ENCODE measurements at regions not wholly inside any gene's neighbourhood (a gene's known extent, or its start where the extent isn't known, plus 50 kb on each side); places are given as distances from the start of the nearest gene placed in this dataset.

DNA sequence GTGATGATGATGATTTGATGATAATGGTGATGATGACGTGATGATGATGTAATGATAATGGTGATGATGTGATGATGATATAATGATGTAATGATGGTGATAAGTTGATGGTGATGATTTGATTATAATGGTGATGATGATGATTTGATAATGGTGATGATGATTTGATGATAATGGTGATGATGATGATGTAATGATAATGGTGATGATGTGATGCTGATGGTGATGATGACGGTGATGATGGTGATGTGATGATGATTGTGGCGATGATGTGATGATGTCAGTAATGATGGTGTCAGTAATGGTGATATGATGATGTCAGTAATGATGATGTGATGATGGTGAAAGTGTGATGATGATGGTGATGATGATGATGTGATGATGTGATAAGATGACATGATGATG, 613.4 kb downstream of the AACS start:
- DNase-seq (ENCODE audit: low spot score), result no peak

DNA sequence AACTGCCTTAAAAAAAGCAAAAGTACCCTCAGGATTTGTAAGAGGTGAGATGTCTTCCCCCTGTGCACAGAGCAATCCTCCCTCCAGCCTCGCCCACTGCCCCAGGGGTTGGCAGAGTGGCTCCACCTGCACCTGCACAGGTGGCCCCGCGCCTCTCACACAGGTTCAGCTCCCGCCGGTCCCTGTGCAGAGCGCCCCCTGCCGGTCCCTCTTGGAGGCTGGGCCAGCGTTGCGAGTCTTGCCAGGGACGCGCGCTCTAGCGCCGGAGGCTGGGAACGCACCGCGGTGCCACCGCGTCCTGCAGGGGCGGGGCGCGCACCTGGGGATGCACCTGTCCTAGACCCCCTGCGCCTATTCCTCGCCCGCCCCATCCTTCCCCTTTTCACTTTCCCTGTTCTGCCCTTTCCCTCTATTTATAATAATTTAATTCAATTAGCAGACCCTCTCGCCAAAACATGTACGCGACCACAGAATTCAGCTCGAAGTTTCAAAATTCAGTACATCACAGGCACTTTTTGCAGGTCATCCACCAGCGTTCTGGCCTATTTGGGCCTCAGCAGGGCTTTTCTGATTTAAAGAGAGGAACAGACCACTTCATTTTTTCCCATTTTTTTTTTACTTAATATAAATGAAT, 618.6 kb downstream of the AACS start:
- DNase-seq (ENCODE audit: low spot score), result no peak

DNA sequence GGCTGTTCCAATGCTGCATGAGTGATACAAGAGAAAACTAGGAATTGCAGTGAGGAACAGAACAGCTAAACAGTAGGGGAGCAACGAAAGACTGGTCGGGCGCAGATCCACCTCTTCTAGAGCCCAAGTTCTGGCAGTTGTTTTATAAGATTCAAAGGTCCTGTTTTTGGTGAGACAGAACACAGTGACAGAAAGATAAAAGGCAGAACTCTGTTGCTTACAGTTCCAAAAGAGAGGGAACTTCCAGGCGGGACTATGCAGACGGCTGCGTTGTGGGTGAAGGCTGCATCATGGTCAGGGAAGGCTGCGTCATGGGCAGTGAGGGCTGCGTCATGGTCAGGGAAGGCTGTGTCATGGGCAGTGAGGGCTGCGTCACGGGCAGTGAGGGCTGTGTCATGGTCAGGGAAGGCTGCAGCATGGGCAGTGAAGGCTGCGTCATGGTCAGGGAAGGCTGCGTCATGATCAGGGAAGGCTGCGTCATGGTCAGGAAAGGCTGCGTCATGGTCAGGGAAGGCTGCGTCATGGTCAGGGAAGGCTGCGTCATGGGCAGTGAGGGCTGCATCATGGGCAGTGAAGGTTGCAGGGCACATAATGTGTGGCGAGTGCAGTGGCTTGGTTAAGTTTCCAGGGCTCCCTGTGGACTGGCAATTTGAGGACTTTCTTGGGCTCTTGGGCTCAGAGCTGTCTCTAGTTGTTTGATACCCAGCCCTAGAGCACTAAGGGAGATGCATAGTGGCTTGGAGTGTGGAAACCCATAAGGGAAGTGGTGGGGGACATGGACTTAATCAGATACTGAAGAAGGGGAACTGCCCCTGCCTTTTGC, 619.9 kb downstream of the AACS start:
- DNase-seq (ENCODE audit: low spot score), result no peak

DNA sequence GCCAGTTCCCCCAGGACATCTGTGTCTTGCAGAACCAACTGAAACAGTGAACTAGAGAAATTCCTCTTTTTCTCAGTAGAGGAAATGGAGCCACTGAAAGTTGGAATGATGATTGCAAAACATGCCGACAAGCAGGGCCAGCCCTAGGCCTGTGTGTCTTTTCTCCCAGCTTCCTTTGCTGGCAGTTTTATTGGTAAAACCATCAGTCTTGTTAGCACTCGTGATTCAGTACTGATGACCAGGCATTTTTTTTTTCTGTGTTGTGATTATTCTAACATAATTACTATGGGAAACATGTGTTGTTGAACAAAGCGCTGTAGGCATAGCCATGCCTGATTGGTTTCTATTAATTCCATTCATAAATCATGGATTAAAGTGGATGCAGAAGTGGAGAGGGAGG, 620.7 kb downstream of the AACS start:
- DNase-seq (ENCODE audit: low spot score), result no peak

DNA sequence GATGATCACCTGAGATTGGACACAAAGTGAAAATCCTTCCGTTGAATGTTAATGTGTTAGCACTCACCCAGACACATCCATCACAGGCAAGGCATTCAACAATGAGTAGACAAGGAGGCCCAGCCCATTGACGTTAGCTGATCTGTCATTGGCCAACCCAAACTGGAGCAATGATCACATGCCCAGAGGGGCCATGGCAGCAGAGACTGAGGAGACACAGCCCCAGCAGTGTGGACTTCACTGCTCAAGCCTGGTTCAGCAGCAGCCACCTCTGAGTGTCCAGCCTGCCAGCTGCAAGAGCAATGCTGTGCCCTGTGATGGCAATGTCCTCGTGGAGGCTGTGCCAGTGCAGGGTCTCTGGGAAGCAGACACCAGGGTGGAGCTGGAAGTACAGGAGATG, 622.2 kb downstream of the AACS start:
- no peak for DNase-seq (ENCODE audit: low spot score)

DNA sequence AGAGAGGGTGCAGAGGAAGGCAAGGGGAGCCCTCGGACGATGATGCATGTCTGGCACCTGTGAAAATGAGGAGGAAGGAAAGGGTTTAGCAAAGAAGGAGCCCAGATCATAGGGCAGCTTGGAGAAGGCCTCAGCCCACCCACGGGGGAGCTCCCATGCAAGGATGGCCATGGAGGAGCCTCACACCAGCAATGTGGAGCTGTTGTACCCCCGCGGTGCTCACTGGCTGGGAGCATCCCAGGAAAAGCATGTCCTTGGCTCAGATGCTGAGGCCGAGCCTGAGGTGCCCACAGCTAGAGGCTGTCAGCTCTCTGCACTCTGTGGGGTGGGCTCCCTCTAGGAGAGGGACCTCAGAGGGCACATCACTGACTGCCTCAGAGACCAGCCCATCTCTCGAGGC, 622.6 kb downstream of the AACS start:
- no peak for DNase-seq (ENCODE audit: low spot score)

DNA sequence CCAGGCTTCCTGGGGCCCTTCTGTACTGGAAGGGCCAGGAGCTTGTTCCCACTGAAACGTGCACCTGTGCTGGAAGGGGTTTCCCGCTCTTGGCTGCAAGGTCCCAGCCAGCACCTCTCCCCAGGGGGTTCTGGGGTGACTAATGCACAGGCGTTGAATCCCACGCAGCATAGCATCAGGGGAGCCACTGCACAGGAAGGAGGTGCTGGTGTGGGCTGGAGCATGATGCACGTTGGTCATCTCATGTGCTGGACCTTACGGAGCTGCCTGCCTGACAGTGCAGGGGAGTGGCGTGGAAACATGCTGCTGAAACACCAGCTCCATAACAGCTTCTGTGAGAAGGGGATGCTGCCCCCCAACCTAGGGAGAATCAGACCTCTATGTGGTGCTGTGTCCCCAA, 623.0 kb downstream of the AACS start:
- no peak for DNase-seq (ENCODE audit: low spot score)

DNA sequence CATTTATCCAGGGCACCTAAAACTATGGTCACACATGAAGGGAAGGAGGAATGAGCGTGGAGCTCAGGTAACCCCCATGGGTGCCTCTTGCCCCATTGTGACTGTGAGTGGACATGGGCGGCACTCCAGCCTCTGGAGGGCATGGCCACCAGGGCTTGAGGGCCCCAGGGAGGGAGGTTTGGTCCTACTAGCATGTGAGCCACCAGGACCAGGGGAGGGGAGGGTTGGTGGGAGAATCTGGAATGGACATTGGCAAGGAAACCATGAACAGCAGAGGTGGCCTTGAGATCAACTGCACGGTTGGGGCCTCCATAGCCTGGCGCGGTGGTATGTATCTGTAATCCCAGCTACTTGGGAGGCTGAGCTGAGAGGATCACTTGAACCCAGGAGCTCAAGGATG, 623.6 kb downstream of the AACS start:
- DNase-seq (ENCODE audit: low spot score), result no peak

DNA sequence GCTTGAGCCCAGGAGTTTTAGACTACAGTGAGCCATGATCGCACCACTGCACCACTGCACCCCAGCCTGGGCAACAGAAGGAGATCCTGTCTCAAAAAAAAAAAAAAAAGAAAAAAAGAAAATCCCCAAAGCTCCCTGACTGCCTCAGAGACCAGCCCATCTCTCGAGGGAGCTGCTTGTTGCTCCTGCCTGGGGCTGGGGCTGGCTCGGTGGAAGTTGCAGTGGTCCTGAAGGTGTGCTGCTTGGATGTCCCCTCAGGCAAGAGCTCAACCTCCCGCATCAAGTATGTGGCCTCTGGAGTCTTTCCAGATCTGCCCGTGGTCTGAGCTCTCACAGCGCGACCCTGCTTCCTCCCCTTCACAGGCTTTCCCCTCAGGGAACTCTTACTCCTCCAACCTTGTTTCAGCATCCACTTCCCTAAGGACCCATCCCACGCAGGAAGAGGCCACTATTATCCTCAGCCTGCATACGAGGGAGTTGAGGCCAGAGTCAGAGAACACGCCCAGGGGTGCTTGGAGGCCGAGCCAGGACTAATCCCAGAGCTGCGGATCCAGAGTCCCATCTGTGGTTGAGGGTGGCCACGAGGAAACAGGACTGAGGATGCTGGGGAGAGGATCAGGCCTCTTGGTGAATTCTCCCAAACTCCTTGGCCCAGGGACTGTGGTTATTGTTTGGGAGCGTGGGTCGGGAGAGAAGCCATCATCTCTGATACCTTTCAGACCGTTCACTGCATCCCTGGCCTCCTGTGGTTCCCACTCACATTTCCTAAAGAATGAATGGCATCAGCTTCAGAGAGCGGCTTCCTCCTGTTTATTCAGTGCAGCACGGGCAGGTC, 624.6 kb downstream of the AACS start:
- DNase-seq (ENCODE audit: low spot score), result no peak

DNA sequence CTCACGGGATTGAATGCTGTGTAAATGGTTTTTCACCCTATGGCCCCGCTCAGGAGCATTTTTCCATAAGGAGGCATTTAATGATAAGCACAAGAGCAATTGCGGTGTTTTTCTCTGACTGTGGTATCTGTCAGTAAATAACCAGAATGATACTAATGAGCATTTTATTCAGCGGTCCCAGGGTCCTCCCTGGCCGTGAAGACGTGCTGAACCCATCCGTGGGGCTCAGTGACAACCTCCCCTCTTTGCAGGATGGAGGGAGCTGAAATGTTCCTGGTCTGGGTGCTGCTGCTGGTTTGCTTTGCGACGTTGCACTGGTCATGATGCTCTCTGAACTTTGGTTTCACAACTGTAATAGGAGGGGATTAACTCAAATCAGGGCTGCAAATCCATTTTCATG, 625.6 kb downstream of the AACS start:
- DNase-seq (ENCODE audit: low spot score), result no peak

DNA sequence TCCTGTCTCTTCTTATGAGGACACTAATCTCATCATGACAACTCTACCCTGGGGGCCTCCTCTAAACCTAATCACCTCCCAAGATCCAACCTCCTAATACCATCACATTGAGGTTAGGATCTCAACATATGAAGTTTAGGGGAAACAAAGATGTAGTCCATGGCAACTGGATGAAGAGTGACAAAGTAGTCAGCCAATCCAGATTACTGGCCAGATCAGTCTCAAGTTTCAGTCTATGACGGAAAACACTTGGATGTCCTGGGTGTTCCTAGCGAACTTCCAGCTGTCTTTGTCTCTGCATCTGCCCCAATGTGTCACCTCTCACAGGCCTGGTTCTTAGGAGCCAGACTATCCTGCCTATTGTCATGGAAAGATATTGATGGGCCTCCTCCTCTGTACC, 630.8 kb downstream of the AACS start:
- no peak for DNase-seq (ENCODE audit: low spot score)

DNA sequence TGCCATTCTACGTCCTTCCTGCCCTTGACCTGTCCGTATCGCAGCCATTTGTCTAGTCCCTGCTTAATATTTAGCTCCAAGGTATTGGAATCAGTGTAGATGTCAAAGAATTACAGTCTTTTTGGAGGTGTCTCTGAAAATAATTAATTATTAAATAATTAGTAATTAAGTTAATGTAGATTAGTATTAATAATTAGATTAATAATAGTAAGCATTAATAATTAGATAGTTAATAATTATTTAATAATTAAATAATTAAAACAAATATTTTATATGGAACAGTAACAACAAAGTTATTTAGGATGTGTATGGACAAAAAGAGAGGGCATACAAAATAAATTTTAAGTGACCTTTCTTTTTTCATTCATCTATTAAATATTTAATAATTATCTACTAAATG, 639.6 kb downstream of the AACS start:
- no peak for DNase-seq (ENCODE audit: low spot score)

DNA sequence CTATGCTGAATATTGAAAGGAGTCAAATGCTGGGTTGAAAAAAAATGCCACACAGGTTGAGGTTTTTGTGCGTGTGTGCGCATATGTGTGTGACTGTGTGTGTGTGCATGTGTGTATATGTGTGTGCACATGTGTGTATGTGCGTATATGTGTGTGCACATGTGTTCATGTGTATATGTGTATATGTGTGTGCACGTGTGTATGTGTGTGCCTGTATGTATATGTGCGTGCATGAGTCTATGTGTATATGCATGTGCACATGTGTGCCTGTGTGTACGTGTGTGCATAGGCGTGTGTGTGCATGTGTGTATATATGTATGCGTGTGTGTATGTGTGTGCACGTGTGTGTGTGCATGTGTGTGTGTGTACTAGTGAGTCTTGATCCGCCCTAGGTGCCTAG, 655.7 kb downstream of the AACS start:
- DNase-seq (ENCODE audit: low spot score), result no peak

DNA sequence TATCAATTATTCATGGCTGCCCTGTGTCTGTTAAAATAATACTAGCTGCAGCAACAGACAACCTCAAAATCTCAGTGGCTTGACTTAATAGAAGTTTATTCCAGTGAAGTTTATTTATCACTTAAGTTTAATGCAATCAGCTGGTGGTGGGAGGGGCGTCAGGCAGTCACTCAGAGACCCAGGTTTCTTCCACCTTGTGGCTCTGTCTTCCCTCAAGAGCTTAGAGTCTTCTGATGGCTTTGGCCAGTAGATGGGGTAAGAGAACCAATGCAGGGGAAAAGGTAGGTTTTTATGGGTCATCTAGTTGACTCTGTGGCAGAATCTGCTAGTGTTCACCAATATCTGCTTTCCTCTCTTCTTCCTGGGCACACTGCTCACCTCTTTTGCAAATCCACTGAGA, 668.9 kb downstream of the AACS start:
- no peak for DNase-seq (ENCODE audit: low spot score)

DNA sequence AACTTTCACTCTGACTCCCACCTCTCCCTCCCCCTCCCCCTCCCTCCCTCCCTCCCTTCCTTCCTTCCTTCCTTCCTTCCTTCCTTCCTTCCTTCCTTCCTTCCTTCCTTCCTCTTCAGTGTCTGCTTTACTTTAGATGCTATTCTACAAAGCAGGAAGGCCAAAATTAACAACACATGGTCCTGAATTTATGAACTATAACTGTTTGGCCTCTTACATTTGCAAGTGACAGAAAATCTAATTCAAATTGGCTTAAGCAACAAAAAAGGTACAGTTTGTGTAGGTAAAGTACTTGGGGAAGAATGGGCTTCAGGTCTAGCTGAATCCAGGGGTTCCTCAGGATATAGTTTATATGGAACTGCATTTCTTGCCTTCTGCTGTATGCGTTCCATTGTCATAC, 673.0 kb downstream of the AACS start:
- no peak for DNase-seq (ENCODE audit: low spot score)

DNA sequence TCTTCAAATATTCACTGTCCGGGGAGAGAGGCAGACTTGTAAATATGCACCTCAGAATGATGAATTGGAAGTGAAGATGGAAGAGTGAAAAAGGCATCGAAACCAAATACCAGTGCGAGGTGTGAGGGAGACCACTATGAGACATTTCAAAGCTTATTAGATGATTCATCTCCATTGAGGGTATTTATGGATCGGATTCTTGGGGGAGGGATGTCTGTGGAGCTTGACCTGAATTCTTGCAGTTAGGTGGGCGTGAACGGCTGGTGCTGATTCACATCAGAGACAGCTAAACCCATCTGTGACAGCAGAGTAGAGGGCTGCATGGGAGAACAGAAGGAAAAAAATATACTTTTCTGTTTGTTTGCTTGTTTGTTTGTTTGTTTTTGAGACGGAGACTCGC, 677.2 kb downstream of the AACS start:
- DNase-seq (ENCODE audit: low spot score), result no peak

DNA sequence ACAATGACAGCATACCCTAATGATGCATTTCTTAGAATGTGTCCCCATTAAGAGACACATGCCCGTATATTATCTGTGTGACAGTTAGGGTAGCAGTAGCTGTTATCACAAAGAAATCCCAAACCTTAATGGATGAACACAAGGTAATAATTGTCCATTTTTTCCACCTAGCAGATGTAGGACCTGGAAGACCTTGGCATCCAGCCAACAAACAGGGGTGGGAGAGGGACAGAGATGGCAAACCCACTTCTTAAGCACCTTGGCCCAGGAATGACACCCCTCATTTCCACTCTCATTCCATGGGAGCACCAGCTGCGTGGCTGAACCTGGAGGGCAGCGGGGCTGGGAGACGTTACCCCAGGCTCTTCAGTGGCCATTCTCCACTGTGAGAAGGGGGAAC, 679.0 kb downstream of the AACS start:
- DNase-seq (ENCODE audit: low spot score), result no peak

DNA sequence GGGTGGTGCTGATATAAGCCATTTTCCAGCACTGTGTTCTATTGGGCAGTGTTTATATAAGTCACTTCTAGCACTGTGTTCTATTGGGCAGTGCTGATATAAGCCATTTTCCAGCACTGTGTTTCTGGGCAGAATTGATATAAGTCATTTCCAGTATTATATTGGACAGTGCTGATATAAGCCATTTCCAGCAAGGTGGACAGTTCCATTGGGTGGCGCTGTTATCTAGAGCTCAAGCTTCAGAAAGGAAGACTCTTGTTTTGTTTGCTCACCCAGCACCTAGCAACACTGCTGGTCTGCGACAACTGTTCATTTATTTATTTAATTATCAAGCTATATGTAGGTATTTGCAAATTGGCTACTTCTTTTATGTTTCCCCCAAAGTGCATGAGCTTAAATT, 690.3 kb downstream of the AACS start:
- DNase-seq (ENCODE audit: low spot score), result no peak

DNA sequence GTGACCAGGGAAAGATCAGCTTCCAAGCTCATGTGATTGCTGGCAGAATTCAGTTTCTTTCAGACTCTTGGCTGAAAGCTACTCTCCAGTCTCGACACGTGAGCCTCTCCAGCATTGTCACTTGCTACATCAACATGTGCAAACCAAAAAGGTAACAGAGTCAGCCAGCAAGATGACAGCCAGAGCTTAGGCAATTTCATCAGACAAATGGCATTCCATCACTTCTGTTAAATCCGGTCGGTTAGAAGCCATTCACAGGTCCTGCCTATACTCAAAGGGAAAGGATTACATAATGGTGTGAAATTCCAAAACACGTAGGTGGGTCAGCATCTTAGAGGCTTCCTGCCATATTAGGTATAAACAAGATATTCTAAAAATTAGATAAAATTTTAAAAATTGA, 700.9 kb downstream of the AACS start:
- DNase-seq (ENCODE audit: low spot score), result no peak

DNA sequence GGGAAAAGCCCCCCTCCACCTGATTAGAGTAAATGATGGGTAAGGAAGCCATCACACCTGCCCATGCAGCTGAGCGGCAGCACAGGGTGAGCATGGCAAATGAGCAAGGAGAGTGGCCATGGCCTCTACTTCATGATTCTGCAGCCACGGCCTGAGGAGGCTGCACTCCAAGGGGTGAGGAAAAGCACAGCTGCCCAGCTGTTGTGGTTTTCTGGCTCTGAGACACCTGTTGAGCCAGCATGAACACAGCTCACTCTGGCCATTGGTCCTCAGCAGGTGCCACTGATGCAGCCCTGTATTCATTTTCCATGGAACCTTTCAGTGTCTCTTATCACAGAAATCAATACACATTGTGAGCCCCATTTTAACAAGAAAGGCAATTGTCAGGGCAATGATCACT, 707.2 kb downstream of the AACS start:
- no peak for DNase-seq (ENCODE audit: low spot score)

DNA sequence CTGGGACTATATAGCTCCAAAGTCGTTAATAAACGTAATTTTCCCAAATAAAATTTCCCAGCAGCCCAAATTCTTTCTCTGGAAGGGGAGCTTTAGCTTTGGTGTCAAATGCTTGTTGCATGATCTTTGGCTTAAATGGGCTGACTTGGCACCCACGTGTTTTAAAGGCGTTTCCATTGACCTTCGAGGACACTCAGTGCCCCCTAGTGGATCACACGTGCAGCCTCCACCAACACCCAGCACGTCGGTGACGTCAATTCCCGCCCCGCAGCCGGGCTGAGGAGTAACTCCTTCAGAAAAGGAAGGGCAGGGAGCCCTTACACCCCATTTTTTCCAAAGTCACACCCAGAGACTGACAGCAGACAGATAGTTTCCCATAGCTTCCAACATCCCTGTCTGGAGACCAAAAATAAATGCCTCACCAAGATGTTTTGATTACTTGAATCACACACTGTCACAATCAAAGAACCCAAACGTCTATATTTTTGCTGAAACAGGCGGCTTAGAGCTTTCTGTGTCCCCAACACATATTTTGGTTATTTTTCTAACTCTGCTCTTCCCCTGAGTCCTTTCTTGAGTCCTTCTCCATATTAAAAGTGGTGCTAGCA, 707.9 kb downstream of the AACS start:
- peak; percentile 51 for DNase-seq (ENCODE audit: low spot score)

DNA sequence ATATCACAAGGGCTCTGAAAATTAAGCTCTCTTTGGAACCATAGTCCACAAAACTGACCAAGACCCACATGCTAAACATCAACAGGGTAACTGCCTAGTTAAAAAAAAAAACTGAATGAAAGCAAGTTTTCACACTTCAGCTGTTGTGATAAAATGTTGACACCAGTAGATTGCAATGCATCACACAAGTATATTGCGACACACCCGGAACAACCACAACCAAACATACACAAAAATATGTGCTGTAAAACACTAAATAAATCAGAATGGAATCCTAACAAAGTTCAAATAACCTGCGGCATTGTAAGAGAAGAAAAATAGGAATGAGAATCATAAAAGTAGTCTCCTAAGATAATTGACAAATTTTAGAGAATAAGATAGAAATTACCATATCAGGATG, 710.3 kb downstream of the AACS start:
- DNase-seq (ENCODE audit: low spot score), result no peak

DNA sequence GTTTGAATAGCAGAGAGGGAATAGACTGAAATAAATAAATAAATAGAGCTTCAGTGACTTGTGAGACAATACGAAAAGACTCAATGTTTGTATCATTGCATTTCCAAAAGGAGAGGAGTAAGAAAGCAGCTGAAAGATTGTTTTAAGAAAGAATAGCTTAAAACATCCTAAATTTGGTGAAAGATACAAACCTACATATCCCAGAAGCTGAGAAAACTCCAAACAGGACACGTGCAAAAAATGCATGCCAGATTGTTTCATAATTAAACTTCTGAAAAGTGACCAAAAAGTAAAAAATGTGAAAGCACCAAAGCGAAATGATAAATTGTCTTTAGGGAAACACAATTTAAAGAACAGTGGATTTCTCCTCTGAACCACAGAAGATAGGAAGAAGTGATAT, 711.0 kb downstream of the AACS start:
- no peak for DNase-seq (ENCODE audit: low spot score)
